HG03108 (cell line): ENCODE measurements at regions not wholly inside any gene's neighbourhood (a gene's known extent, or its start where the extent isn't known, plus 50 kb on each side); places are given as distances from the start of the nearest gene placed in this dataset.
"Not testable (repeated sequence)": the region's sequence is repeated elsewhere in the genome, so short reads cannot be mapped to it uniquely, and the experiment has no call there.

Source experiments
- ATAC-seq: cut with Tn5 transposase; IDR thresholded peaks from one replicate; pipeline ENCODE4 v1.9.1; 2021; ENCODE audit warnings: moderate library complexity; ENCODE audit not compliant: unreplicated experiment

GRCh38 chr6:40162074-40162473, 227.8 kb upstream of the MOCS1 start:
- no peak for ATAC-seq

- ATAC-seq, result no peak
These were observed 226.6 kb upstream of the MOCS1 start for GRCh38 chr6:40160826-40161225.

GRCh38 chr6:40159865-40160264, 225.6 kb upstream of the MOCS1 start:
- ATAC-seq, result no peak

- no peak for ATAC-seq
These were observed 218.6 kb upstream of the MOCS1 start for GRCh38 chr6:40152701-40153436.

- no peak for ATAC-seq
These were observed 217.9 kb upstream of the MOCS1 start for GRCh38 chr6:40152196-40152595.

- ATAC-seq, result peak; percentile 91
These were observed 214.8 kb upstream of the MOCS1 start for GRCh38 chr6:40148882-40149573.

- no peak for ATAC-seq
These were observed 212.6 kb upstream of the MOCS1 start for GRCh38 chr6:40146902-40147301.

GRCh38 chr6:40139447-40139846, 205.2 kb upstream of the MOCS1 start:
- no peak for ATAC-seq

GRCh38 chr6:40138273-40138720, 204.0 kb upstream of the MOCS1 start:
- peak; percentile 63 for ATAC-seq

- ATAC-seq, result no peak
These were observed 201.3 kb upstream of the MOCS1 start for GRCh38 chr6:40135491-40136072.

GRCh38 chr6:40133981-40134380, 199.7 kb upstream of the MOCS1 start:
- ATAC-seq, result not testable (repeated sequence)

GRCh38 chr6:40131675-40132074, 197.4 kb upstream of the MOCS1 start:
- ATAC-seq, result no peak

GRCh38 chr6:40128127-40128526, 193.9 kb upstream of the MOCS1 start:
- ATAC-seq, result no peak

GRCh38 chr6:40125680-40126394, 191.6 kb upstream of the MOCS1 start:
- no peak for ATAC-seq

GRCh38 chr6:40124924-40125323, 190.7 kb upstream of the MOCS1 start:
- ATAC-seq, result no peak

GRCh38 chr6:40116832-40117231, 182.6 kb upstream of the MOCS1 start:
- ATAC-seq, result no peak

GRCh38 chr6:40112350-40112749, 178.1 kb upstream of the MOCS1 start:
- ATAC-seq, result no peak

- no peak for ATAC-seq
These were observed 174.5 kb upstream of the MOCS1 start for GRCh38 chr6:40108736-40109135.

- ATAC-seq, result no peak
These were observed 172.6 kb upstream of the MOCS1 start for GRCh38 chr6:40106840-40107239.

GRCh38 chr6:40098774-40099173, 164.5 kb upstream of the MOCS1 start:
- ATAC-seq, result no peak

- ATAC-seq, result no peak
These were observed 163.3 kb upstream of the MOCS1 start for GRCh38 chr6:40097590-40097989.
